GM12878 (cell line): ENCODE measurements at regions not wholly inside any gene's neighbourhood (a gene's known extent, or its start where the extent isn't known, plus 50 kb on each side); places are given as distances from the start of the nearest gene placed in this dataset.

Experiments used
- ATAC-seq: fragments of 200-7000 bp; cut with Tn5 transposase; 3 replicates; pipeline ENCODE4 v1.9.1; 2020; ENCODE audit warnings: mild to moderate bottlenecking, moderate library complexity
- BruUV-seq: library from RNA; stranded (reverse); fragments of 400-500 nt; replicated peaks from 2 replicates; lab custom pipeline; 2021; lab: Mats Ljungman, UMichigan
- CTCF ChIA-PET: fragments of 300-600 bp; sonication (Branson Sonifier 250); formaldehyde crosslinking; extraction: SDS; loops from one replicate; lab custom pipeline; 2021; ENCODE audit warnings: inconsistent platforms; lab: Yijun Ruan, JAX
- POLR2A ChIA-PET: fragments of 350-600 bp; formaldehyde crosslinking; extraction: SDS; loops from one replicate; lab custom pipeline; 2021; ENCODE audit warnings: inconsistent platforms; lab: Charles Lee
- RAD21 ChIA-PET: fragments of 300-600 bp; sonication (Branson Sonifier 250); formaldehyde crosslinking; loops from one replicate; lab custom pipeline; 2023; ENCODE audit warnings: antibody characterized with exemption; ENCODE audit not compliant: unreplicated experiment; lab: Charles Lee
- SMC1A ChIA-PET: fragments of 300-600 bp; sonication (Branson Sonifier 250); formaldehyde crosslinking; loops from one replicate; lab custom pipeline; 2023; ENCODE audit not compliant: unreplicated experiment, uncharacterized antibody; lab: Charles Lee
- DNase-seq: peaks from one replicate; pipeline ENCODE4 v3.0.0-alpha.2; 2011; ENCODE audit warnings: low read depth, low spot score
- FAIRE-seq: peaks from 3 replicates; lab custom pipeline; 2011; peaks lifted over from hg19 to GRCh38; lab: Jason Lieb, UNC
- H2AFZ ChIP-seq: 2 replicates; pipeline ENCODE4 v1.6.0; 2011; ENCODE audit warnings: low read depth, low read length, control low read depth; ENCODE audit not compliant: control insufficient read depth
- H3K27ac ChIP-seq: 2 replicates; pipeline ENCODE4 v1.5.1; 2011; ENCODE audit warnings: control low read depth; ENCODE audit not compliant: control insufficient read depth, insufficient read depth
- H3K27me3 ChIP-seq, 2 experiments: replicated peaks in 1 of 2; 2 replicates each; pipeline versions ENCODE4 v1.6.0 to v1.6.1; 2011; ENCODE audit warnings: low read length in 1 of 2; ENCODE audit not compliant: control insufficient read depth in 2 of 2, insufficient read depth in 2 of 2
- H3K36me3 ChIP-seq, 2 experiments: 2 replicates each; pipeline ENCODE4 v1.5.1; 2011; ENCODE audit warnings: low read length in 1 of 2; ENCODE audit not compliant: control insufficient read depth in 2 of 2, insufficient read depth in 2 of 2
- H3K4me1 ChIP-seq: 2 replicates; pipeline ENCODE4 v1.6.1; 2011; ENCODE audit warnings: mild to moderate bottlenecking, low read length, moderate library complexity, mixed read lengths; ENCODE audit not compliant: control insufficient read depth, insufficient read depth
- H3K4me2 ChIP-seq: 2 replicates; pipeline ENCODE4 v1.6.0; 2011; ENCODE audit warnings: control low read depth; ENCODE audit not compliant: control insufficient read depth, insufficient read depth
- H3K4me3 ChIP-seq: fragments of 200-600 bp; sonication (generic); 2 replicates; pipeline ENCODE4 v1.5.1; 2016
- H3K79me2 ChIP-seq: 2 replicates; pipeline ENCODE4 v1.6.0; 2011; ENCODE audit warnings: low read length; ENCODE audit not compliant: control insufficient read depth, insufficient read depth
- H3K9ac ChIP-seq: 2 replicates; pipeline ENCODE4 v1.8.0; 2011; ENCODE audit warnings: low read length, control low read depth, mixed read lengths; ENCODE audit not compliant: control insufficient read depth, insufficient read depth
- H3K9me3 ChIP-seq: replicated peaks from 3 replicates; pipeline ENCODE4 v1.5.1; 2011; ENCODE audit warnings: mild to moderate bottlenecking, low read length; ENCODE audit not compliant: control insufficient read depth, insufficient read depth
- H4K20me1 ChIP-seq: 2 replicates; pipeline ENCODE4 v1.6.0; 2011; ENCODE audit not compliant: control insufficient read depth, insufficient read depth
- BCL3 ChIP-seq: IDR thresholded peaks from 2 replicates; pipeline ENCODE4 v1.6.1; 2011; ENCODE audit warnings: borderline replicate concordance, low read depth, mild to moderate bottlenecking, moderate library complexity, low read length; ENCODE audit not compliant: insufficient read depth, poor library complexity, severe bottlenecking
- ETV6 ChIP-seq, 2 experiments: fragments of 450-650 bp in 1 of 2; IDR thresholded peaks in 1 of 2; conservative IDR thresholded peaks in 1 of 2; 2 replicates each; pipeline ENCODE4 v1.6.1; 2014; ENCODE audit warnings: antibody characterized with exemption in 1 of 2, borderline replicate concordance in 1 of 2, low read depth in 1 of 2, mild to moderate bottlenecking in 1 of 2, moderate library complexity in 1 of 2
- HDAC2 ChIP-seq: fragments of 200-600 bp; sonication (generic); IDR thresholded peaks from 2 replicates; pipeline ENCODE4 v1.6.1; 2017
- IRF4 ChIP-seq: IDR thresholded peaks from 2 replicates; pipeline ENCODE4 v1.6.1; 2011; ENCODE audit warnings: low read depth, low read length
- KDM1A ChIP-seq: fragments of 200-600 bp; sonication (generic); IDR thresholded peaks from 2 replicates; pipeline ENCODE4 v1.6.1; 2016; ENCODE audit warnings: borderline replicate concordance
- MXI1 ChIP-seq: fragments of 150-350 bp; IDR thresholded peaks from 2 replicates; pipeline ENCODE4 v1.6.1; 2011; ENCODE audit warnings: low read depth, mild to moderate bottlenecking, inconsistent platforms, low read length, improper control_type of control experiment
- NR2C1 ChIP-seq: fragments of 450-650 bp; IDR thresholded peaks from 2 replicates; pipeline ENCODE4 v1.6.1; 2017; ENCODE audit warnings: antibody characterized with exemption, mild to moderate bottlenecking, moderate library complexity
- RAD51 ChIP-seq: fragments of 450-650 bp; IDR thresholded peaks from 2 replicates; pipeline ENCODE4 v1.6.1; 2016; ENCODE audit warnings: moderate library complexity, mild to moderate bottlenecking, inconsistent platforms
- RB1 ChIP-seq: fragments of 450-650 bp; formaldehyde crosslinking; IDR thresholded peaks from 2 replicates; pipeline ENCODE4 v1.6.1; 2017; ENCODE audit warnings: mild to moderate bottlenecking, borderline replicate concordance
- SMAD1 ChIP-seq: fragments of 450-650 bp; IDR thresholded peaks from 2 replicates; pipeline ENCODE4 v1.6.1; 2018; ENCODE audit warnings: mild to moderate bottlenecking, low read depth; ENCODE audit not compliant: partially characterized antibody
- USF2 ChIP-seq: IDR thresholded peaks from 2 replicates; pipeline ENCODE4 v1.6.1; 2011; ENCODE audit warnings: low read depth, low read length, improper control_type of control experiment, borderline replicate concordance
- YY1 ChIP-seq: IDR thresholded peaks from 2 replicates; pipeline ENCODE4 v1.6.1; 2011; ENCODE audit warnings: low read depth, mild to moderate bottlenecking, low read length
- ZBTB4 ChIP-seq: fragments of 450-650 bp; formaldehyde crosslinking; IDR thresholded peaks from 2 replicates; pipeline ENCODE4 v1.4.0; 2022; ENCODE audit warnings: mild to moderate bottlenecking, moderate library complexity
- WGBS: methylation state at CpG from one replicate; pipeline ENCODE4 v1.1.6; 2016; ENCODE audit warnings: low lambda C conversion rate; ENCODE audit not compliant: insufficient replicate concordance, insufficient coverage; ENCODE audit errors: missing lambda C conversion rate; 5-methylcytosine and 5-hydroxymethylcytosine counted together
- in situ Hi-C: fragments of 300-500 bp; cut with MboI; formaldehyde crosslinking; loops from 9 replicates; pipeline ENCODE4 v1.14.3; 2018; ENCODE audit warnings: mixed read lengths
- intact Hi-C: fragments of 100-400 bp; cut with micrococcal nuclease; formaldehyde crosslinking; loops from one replicate; pipeline ENCODE4 v1.14.2; 2022; ENCODE audit not compliant: unreplicated experiment
- TF ChIP-seq, protein P1 (sequence below): fragments of 450-650 bp; IDR thresholded peaks from 2 replicates; pipeline ENCODE4 v1.6.1; 2016; ENCODE audit warnings: mild to moderate bottlenecking
- TF ChIP-seq, protein P2 (sequence below): fragments of 450-650 bp; IDR thresholded peaks from 2 replicates; pipeline ENCODE4 v1.6.1; 2014; ENCODE audit warnings: mild to moderate bottlenecking

- TF ChIP-seq, protein P1, sequence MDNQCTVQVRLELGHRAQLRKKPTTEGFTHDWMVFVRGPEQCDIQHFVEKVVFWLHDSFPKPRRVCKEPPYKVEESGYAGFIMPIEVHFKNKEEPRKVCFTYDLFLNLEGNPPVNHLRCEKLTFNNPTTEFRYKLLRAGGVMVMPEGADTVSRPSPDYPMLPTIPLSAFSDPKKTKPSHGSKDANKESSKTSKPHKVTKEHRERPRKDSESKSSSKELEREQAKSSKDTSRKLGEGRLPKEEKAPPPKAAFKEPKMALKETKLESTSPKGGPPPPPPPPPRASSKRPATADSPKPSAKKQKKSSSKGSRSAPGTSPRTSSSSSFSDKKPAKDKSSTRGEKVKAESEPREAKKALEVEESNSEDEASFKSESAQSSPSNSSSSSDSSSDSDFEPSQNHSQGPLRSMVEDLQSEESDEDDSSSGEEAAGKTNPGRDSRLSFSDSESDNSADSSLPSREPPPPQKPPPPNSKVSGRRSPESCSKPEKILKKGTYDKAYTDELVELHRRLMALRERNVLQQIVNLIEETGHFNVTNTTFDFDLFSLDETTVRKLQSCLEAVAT = no peak
- no peak for TF ChIP-seq RAD51
- no peak for TF ChIP-seq MXI1
- TF ChIP-seq, all 136 proteins: peak for 0
Measured at GRCh38 chr19:29420482-29421195, 105.2 kb upstream of the VSTM2B start (continued).

DNA sequence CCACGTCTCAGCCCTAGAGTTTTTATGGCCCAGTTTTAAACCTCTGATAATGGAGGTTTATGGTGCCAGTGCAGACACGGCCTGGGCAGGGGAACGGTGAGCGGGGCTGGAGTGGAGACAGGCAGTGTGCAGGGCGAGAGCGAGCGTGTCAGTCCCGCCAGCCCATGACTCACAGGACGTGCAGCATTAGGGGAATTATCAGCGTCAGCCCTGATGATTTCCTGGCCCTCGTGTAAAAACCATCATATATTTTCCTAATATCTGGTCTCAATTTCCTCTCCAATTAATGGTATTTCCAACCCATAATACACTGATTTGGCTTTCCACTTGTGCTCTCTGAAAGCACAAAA lies 104.6 kb upstream of the VSTM2B start:
- no peaks in the 10 kb centered on the region for H3K9me3 ChIP-seq
- TF ChIP-seq HDAC2 (no peak), NR2C1 (no peak), KDM1A (no peak), ETV6 (conservative IDR thresholded peaks at IDR 0.05 in 1 of 2, IDR thresholded peaks at IDR 0.05 in 1 of 2; ENCODE audit: borderline replicate concordance in 1 of 2, low read depth in 1 of 2) (no peak), USF2 (no peak), BCL3 (no peak), RB1 (no peak), SMAD1 (no peak), ZBTB4 (no peak), YY1 (no peak), IRF4 (no peak)
- TF ChIP-seq, protein P2, sequence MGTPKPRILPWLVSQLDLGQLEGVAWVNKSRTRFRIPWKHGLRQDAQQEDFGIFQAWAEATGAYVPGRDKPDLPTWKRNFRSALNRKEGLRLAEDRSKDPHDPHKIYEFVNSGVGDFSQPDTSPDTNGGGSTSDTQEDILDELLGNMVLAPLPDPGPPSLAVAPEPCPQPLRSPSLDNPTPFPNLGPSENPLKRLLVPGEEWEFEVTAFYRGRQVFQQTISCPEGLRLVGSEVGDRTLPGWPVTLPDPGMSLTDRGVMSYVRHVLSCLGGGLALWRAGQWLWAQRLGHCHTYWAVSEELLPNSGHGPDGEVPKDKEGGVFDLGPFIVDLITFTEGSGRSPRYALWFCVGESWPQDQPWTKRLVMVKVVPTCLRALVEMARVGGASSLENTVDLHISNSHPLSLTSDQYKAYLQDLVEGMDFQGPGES = no peak

More for the DNA sequence above, 104.6 kb upstream of the VSTM2B start:
- FAIRE-seq = no peak
- ChIA-PET CTCF (no interaction called here), RAD21 (no interaction called here), SMC1A (no interaction called here), POLR2A (no interaction called here)
- intact Hi-C loops (no loop called here), in situ Hi-C loops (no loop called here)
- Histone ChIP-seq H2AFZ (no peak overlapping the region), H3K27ac (no peak overlapping the region), H3K4me3 (no peak overlapping the region), H3K79me2 (no peaks in the 10 kb centered on the region), H3K27me3 (no peaks in the 10 kb centered on the region), H3K9ac (no peak overlapping the region), H3K36me3 (no peaks in the 10 kb centered on the region), H3K4me1 (no peaks in the 10 kb centered on the region), H4K20me1 (no peaks in the 10 kb centered on the region), H3K4me2 (no peak overlapping the region)
- BruUV-seq = no TSS peak
- DNase-seq = no peak
- no peak for ATAC-seq
- WGBS = 22% methylated on average over 11 of the region's 11 CpGs
